Adrenal gland (tissue), 9 donors: ENCODE measurements at regions not wholly inside any gene's neighbourhood (a gene's known extent, or its start where the extent isn't known, plus 50 kb on each side); places are given as distances from the start of the nearest gene placed in this dataset.

Source experiments
- DNase-seq, 7 donors: peaks; one replicate each; pipeline ENCODE4 v3.0.0-alpha.2; 2019 to 2020
- H3K27ac ChIP-seq, 5 donors: fragments of 200-600 bp; sonication (generic) in 4 of 5; 1 replicate in 3 of 5; 2 replicates in 2 of 5; pipeline versions ENCODE4 v1.5.1 to v1.8.0; 2016 to 2020; ENCODE audit warnings: mild to moderate bottlenecking in 1 of 5
- H3K27me3 ChIP-seq: fragments of 200-600 bp; 2 replicates; pipeline ENCODE4 v1.8.0; 2021
- H3K36me3 ChIP-seq, 2 donors: fragments of 200-600 bp; replicated peaks in 1 of 2; 1 replicate in 1 of 2; 2 replicates in 1 of 2; pipeline versions ENCODE4 v1.5.1 to v1.8.0; 2018 to 2022
- H3K4me1 ChIP-seq, 2 donors: fragments of 200-600 bp; replicated peaks in 1 of 2; 1 replicate in 1 of 2; 2 replicates in 1 of 2; pipeline versions ENCODE4 v1.5.1 to v1.8.0; 2018 to 2021
- H3K4me3 ChIP-seq, 4 donors: fragments of 200-600 bp; sonication (generic) in 3 of 4; one replicate each; pipeline ENCODE4 v1.5.1; 2016 to 2018
- H3K9me3 ChIP-seq, 3 donors: fragments of 200-600 bp; sonication (generic) in 1 of 3; replicated peaks in 1 of 3; 1 replicate in 2 of 3; 2 replicates in 1 of 3; pipeline versions ENCODE4 v1.5.1 to v1.8.0; 2016 to 2021
- POLR2A ChIP-seq, 2 donors: fragments of 450-650 bp; IDR thresholded peaks; one replicate each; pipeline ENCODE4 v1.6.1; 2017; ENCODE audit warnings: antibody characterized with exemption in 2 of 2, mild to moderate bottlenecking in 2 of 2, moderate library complexity in 1 of 2
- WGBS, 4 donors: extraction: QIAGEN DNeasy Blood & Tissue Kit in 2 of 4; methylation state at CpG; one replicate each; pipeline versions ENCODE4 v1.1.5 to v1.1.7; 2013 to 2017; 5-methylcytosine and 5-hydroxymethylcytosine counted together
- intact Hi-C, 2 donors: fragments of 100-400 bp; cut with DNase I; formaldehyde crosslinking; loops; one replicate each; pipeline versions ENCODE4 v1.14.1 to v1.15.0; 2022 to 2023
- TF ChIP-seq, protein P1 (sequence below), 6 experiments: fragments of 450-650 bp in 4 of 6; fragments of 200-600 bp in 2 of 6; sonication (generic) in 1 of 6; IDR thresholded peaks; 1 replicate in 5 of 6; 2 replicates in 1 of 6; pipeline versions ENCODE4 v1.5.1 to v1.8.0; 2016 to 2021; ENCODE audit warnings: antibody characterized with exemption in 6 of 6, mild to moderate bottlenecking in 2 of 6, moderate library complexity in 1 of 6
- donor health status: healthy with polysubstance abuse.
- donor health status: Bipolar disorder and iron deficiency.
- donor health status: DM: yes; HTN: yes; CAD: no.
- donor health status: DM: no; HTN: no; CAD: no.
- donor health status: DM: no; HTN: no; CAD: no.

GRCh38 chr4:124055896-124056295 is 656.6 kb downstream of the ANKRD50 start:
- intact Hi-C loops = no loop called here
- Histone ChIP-seq H3K27me3 (no peaks in the 10 kb centered on the region), H3K4me3 (no peak overlapping the region), H3K4me1 (peaks cover 2 to 17% of the 10 kb centered on the region in 2 donors), H3K36me3 (no peaks in the 10 kb centered on the region), H3K27ac (no peak overlapping the region), H3K9me3 (no peaks in the 10 kb centered on the region)
- no peak for TF ChIP-seq POLR2A (IDR thresholded peaks at IDR 0.05)
- TF ChIP-seq, protein P1, sequence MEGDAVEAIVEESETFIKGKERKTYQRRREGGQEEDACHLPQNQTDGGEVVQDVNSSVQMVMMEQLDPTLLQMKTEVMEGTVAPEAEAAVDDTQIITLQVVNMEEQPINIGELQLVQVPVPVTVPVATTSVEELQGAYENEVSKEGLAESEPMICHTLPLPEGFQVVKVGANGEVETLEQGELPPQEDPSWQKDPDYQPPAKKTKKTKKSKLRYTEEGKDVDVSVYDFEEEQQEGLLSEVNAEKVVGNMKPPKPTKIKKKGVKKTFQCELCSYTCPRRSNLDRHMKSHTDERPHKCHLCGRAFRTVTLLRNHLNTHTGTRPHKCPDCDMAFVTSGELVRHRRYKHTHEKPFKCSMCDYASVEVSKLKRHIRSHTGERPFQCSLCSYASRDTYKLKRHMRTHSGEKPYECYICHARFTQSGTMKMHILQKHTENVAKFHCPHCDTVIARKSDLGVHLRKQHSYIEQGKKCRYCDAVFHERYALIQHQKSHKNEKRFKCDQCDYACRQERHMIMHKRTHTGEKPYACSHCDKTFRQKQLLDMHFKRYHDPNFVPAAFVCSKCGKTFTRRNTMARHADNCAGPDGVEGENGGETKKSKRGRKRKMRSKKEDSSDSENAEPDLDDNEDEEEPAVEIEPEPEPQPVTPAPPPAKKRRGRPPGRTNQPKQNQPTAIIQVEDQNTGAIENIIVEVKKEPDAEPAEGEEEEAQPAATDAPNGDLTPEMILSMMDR (IDR thresholded peaks at IDR 0.05) = no peak
- DNase-seq = no peak

- Histone ChIP-seq H3K9me3 (no peaks in the 10 kb centered on the region), H3K27me3 (no peaks in the 10 kb centered on the region), H3K4me3 (no peak overlapping the region), H3K36me3 (no peaks in the 10 kb centered on the region), H3K4me1 (peaks cover 6 to 31% of the 10 kb centered on the region in 2 donors), H3K27ac (peak overlapping the region in 4 of 5 donors; percentile 38 to 79 (median 68))
- TF ChIP-seq, protein P1 (IDR thresholded peaks at IDR 0.05) = no peak
- TF ChIP-seq POLR2A (IDR thresholded peaks at IDR 0.05) = no peak
- WGBS, 4 donors = 36 to 58% (median 46%) methylated on average over 2 of the region's 2 CpGs
- intact Hi-C loops = no loop called here
- DNase-seq = peak; percentile 23 to 84 (median 33)
These were observed 652.1 kb downstream of the ANKRD50 start for GRCh38 chr4:124060261-124060918.

DNA sequence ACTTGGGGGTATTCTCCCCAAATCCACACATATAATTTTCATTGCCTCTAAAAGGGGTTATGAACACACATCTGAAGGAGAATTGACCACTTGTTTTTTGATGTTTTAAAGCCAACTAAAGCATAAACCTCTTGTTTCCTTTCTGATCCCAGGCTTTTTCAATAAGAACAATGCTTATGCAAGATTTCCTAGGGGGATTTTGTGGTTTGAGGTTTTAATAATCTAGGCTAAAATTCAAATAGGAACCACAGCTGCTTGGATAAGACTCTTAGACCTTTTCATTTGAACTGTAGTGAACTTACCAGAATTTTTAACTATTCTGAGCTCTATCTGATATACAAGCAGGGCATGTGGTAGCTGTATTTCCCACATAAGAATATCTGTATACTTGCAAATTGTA is 651.1 kb downstream of the ANKRD50 start:
- intact Hi-C loops = no loop called here

DNA sequence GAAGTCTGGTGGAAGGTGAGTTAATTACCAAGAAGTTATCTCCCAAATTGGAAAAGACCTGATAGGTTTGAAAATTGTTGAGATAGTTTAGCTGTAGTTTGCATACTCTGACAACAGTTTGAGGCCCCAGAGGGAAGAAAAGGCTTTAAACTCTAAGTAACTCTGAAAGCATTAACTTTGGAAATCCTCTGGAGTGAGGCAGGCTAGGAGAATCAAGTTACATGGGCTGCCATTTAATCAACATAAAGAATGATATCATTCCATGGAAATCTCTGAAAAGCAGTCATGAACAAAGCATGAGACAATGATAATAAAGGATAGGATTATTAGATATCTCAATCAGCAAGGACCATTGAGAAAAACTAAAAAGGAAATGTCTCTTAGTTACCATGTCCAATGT is 647.1 kb downstream of the ANKRD50 start:
- no peak for TF ChIP-seq POLR2A (IDR thresholded peaks at IDR 0.05)
- TF ChIP-seq, protein P1 (IDR thresholded peaks at IDR 0.05) = no peak
- Histone ChIP-seq H3K36me3 (no peaks in the 10 kb centered on the region), H3K9me3 (peaks cover 0 to 5% (median 0%) of the 10 kb centered on the region in 3 donors), H3K27ac (no peak overlapping the region), H3K4me1 (peaks cover 6 to 18% of the 10 kb centered on the region in 2 donors), H3K27me3 (no peaks in the 10 kb centered on the region), H3K4me3 (no peak overlapping the region)
- DNase-seq = no peak
- intact Hi-C loops = no loop called here

More for the DNA sequence above, 651.1 kb downstream of the ANKRD50 start:
- H3K27me3 ChIP-seq = no peaks in the 10 kb centered on the region
- peak overlapping the region in 4 of 5 donors; percentile 38 to 79 (median 68) for H3K27ac ChIP-seq
- peaks cover 6 to 31% of the 10 kb centered on the region in 2 donors for H3K4me1 ChIP-seq
- no peaks in the 10 kb centered on the region for H3K9me3 ChIP-seq
- H3K36me3 ChIP-seq = no peaks in the 10 kb centered on the region
- no peak for DNase-seq
- no peak for TF ChIP-seq POLR2A (IDR thresholded peaks at IDR 0.05)
- TF ChIP-seq, protein P1 (IDR thresholded peaks at IDR 0.05) = no peak
- H3K4me3 ChIP-seq = no peak overlapping the region
